HG03469 (cell line): ENCODE measurements at regions not wholly inside any gene's neighbourhood (a gene's known extent, or its start where the extent isn't known, plus 50 kb on each side); places are given as distances from the start of the nearest gene placed in this dataset.
"Not testable (repeated sequence)": the region's sequence is repeated elsewhere in the genome, so short reads cannot be mapped to it uniquely, and the experiment has no call there.

Experiments
- ATAC-seq: cut with Tn5 transposase; IDR thresholded peaks from one replicate; pipeline ENCODE4 v1.9.1; 2021; ENCODE audit warnings: mild to moderate bottlenecking, moderate library complexity, moderate number of reproducible peaks; ENCODE audit not compliant: unreplicated experiment

DNA sequence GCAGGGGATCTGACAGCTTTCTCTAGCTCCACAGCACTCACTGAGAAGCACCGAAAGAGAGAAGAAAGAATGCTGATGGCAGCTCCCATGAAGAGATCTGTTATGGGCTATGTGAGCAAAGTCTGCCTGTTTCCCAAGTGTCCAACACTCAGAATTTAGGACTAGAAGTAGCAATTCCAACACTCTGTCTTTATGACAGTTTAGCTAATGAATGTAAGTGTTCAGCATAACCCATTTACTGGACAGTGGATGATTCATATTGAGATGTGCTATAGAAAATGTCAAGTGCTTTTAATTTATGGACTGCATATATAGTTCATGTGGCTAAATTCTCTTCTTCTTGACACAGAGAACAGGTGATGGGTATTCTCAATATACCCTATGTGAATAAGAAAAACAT, 683.1 kb upstream of the ZNF608 start:
- ATAC-seq, result no peak

- ATAC-seq, result no peak
These were observed 687.0 kb upstream of the ZNF608 start for GRCh38 chr5:125433457-125433856.

DNA sequence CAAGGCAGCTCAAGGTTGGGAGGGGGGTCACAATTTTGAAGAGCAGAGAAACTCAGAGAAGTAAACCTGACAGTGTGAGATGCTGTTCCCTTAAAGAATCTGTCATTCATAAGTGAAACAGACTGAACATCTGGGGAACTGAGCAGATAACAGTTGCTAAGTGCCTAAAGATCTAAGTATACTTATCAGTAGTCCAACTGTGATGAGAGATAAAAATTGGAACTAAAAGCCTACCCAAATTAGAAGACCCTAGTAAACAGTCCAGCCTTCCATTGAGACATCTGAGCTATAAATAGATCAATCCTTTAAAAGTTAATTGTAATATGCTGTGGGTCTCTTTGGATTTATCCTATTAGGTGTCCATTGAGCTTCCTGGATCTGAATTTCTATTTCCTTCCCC, 692.8 kb upstream of the ZNF608 start:
- no peak for ATAC-seq

GRCh38 chr5:125440905-125441304, 694.5 kb upstream of the ZNF608 start:
- no peak for ATAC-seq

GRCh38 chr5:125446986-125447385, 700.5 kb upstream of the ZNF608 start:
- ATAC-seq, result no peak

DNA sequence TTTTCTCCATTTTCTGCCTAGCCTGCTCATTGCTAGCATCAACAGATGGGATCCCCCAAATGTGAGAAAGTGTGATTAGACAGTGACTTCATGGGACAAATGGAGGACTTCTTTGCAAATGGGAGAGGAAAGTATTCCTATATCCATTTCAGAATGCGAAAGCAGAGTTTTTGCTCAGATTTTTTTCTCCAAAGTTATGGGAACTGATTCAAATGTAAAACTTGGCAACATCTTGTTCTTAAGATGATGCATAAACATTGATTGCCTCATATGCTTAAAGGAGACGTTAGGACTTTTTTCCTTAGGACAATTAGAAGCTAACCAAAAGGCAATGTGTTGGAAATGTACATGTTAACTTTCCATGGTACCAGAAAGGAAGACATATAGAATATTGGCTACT, 704.3 kb upstream of the ZNF608 start:
- no peak for ATAC-seq

DNA sequence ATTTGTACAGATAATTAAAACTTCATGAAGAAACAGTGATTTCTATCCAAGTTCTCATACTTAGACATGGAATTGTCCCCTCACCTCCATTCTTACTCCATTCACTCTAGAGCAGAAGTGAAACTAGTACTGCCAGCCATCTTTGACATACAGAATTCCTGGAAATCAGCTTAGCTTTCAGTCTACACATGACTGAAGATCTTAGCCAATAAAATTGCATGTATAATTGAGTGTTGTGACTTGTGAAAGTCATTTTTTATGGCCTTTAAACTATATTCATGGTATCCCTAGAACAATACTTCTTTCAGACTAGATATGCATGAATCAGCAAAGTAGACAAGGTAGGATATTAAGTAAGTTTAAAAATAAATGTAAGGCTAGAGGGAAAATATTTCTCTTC, 705.2 kb upstream of the ZNF608 start:
- no peak for ATAC-seq

DNA sequence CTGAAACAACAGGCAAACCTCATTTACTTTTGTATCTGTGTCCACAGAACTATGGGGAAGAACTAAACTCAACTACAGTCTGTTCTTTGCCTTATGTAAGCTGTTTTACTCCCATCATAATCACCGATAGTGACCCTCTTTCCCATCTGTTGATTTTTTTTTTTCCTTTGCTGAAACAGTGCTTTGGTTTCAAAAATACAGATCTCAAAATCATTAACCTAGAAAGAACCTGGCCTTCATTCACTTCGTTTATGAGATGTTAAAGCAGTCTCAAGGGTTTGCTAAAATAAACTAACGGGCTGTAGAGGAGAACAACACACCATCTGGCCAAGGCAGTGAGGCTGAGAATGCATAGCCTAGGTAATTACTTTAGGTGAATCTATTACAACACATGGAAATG, 706.6 kb upstream of the ZNF608 start:
- ATAC-seq, result no peak

DNA sequence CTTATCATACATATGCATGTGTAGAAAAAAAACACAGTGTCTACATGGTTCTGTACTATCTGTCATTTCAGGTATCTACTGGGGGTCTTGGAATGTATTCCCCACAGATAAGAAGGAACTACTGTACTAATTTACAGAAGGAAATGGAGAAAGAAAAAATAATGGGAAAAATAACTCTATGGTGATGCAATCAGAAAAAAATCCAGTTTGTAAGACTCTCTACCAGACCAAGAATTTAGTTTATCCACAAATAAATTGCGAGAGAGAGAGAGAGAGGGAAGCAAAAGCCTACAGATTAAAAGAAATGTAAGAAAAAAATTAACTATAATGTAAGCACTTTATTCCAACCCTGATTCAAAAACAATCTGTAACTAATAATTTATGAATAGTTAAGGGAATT, 708.6 kb upstream of the ZNF608 start:
- ATAC-seq, result no peak

DNA sequence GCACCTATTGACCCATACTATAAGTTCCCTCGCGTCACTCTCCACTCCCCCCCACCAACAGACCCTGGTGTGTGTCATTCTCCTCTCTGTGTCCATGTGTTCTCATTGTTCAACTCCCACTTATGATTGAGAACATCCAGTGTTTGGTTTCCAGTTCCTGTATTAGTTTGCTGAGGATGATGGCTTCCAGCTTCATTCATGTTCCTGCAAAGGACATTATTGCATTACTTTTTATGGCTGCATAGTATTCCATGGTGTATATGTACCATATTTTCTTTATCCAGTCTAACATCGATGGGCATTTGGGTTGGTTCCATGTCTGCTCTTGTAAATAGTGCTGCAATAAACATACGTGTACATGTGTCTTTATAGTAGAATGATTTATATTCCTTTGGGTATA, 709.6 kb upstream of the ZNF608 start:
- not testable (repeated sequence) for ATAC-seq

- ATAC-seq, result no peak
These were observed 711.2 kb upstream of the ZNF608 start for GRCh38 chr5:125457617-125458016.

- not testable (repeated sequence) for ATAC-seq
These were observed 712.5 kb upstream of the ZNF608 start for GRCh38 chr5:125458949-125459348.

DNA sequence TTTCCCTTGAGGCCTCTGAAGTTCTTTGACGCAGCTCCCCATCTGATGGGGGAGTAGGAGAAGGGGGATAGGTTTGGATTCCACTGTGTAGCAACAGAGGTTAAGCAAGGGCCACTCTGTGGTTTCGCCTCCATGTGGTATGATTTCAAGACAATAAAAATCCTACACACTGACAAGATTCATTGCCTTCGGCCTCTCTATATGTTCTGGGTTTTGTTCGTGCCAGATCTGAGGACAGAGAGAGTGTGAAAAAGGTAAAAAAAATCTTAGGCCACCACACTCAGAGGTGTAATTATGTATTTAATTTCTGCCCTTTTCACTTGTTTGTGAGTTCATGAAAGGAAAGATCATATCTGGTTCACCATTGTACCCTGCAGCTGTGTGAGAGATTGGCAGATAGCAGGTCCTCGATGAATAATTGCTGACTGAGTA, 715.2 kb upstream of the ZNF608 start:
- ATAC-seq, result no peak

DNA sequence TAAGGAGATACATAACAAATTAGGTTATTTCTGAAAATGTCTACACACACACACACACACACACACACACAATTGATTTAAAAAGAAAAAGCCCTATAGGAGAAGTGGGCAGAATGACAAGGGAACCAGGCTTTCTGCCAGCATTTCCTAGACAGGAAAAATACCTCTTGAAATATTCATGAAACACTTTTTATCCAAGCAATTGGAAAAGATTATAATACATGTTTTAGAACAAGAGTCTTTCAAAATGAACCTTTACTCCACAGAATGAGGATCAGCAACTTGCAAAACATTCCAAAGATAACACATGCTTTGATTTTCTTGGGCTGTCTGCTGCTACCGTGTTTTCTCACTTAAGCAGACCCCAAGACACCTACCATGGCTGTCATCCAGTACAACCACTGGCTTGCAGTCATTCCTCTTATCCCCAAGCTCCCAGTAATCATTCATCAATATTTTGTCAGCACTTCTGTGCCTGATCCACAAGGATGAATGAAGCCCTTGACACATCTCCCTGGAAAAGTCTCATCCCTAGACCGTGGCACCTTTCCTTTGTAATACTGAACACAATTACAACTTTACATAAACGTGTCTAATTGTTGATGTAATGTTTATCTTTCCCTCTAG, 717.1 kb upstream of the ZNF608 start:
- no peak for ATAC-seq

DNA sequence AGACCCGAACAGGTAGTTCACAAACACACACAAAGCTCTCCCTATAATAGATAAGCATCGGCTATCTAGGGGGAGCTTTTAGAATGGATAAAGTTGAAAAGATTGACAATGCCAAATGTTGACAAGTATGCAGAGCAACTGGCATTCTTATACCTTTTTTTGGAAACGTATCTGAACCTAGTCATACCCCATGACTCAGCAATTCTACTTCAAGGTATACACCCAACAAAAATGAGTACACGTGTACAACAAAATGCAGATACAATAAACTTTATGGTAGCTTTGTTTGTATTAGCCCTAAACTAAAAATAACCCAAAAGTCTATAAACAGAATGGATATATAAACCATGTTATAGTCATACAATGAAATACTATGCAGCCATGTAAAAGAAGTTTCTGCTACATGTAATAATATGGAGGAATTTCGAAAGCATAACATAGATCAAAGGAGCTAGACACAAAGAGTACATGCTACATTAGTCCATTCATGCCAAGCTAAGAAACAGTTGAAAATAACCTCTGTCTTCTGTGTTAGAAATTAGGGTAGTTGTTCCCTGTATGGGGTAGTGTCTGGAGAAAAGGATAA, 718.5 kb upstream of the ZNF608 start:
- no peak for ATAC-seq

DNA sequence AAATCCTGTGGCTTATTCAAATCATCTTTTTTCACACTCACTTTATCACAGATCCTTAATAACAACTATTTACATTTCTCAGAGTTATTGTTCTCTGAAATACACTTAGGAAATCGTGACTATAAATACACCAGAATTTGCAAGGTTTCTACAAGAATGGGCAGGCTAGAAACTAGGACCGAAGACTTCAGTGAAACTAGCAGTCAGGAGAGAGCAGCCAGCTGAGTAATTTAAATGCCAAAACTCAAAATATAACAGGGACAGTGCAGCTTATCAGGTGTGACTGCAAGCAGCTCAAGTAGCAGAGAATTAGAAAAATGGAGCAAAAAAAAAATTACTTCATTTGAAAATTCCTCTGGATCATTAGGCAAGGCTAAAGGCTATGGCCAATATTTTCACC, 719.3 kb upstream of the ZNF608 start:
- no peak for ATAC-seq

- ATAC-seq, result no peak
These were observed 720.8 kb upstream of the ZNF608 start for GRCh38 chr5:125467222-125467621.

DNA sequence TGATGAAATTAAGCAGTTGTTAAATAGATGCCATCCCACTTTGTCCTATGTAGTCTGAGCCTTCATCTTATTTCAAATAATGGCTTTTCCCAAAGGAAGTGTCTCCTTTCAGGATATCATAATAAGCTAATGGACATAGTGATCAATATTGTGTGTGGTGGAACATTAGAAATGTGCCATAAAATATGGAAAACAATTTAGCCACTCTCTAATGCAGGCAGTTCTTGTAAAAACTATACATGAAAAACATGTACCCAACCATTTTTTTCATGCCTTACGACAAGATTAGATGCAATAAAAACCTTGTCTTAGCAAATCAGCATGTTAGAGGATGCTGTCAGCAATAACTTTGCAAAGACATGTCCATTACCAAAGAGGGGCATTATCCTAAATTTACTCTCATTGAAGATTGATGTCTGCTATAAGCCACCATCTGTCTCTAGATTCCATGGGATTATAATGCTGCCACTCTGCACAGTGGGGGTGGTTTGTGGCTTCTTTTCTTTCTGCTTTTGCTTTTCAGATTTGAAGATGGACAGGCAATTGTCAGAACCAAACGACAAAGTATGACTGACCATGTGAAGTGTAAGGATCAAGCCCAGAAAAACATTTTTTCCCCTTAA, 724.0 kb upstream of the ZNF608 start:
- ATAC-seq, result no peak

- no peak for ATAC-seq
These were observed 730.6 kb upstream of the ZNF608 start for GRCh38 chr5:125476901-125477585.

DNA sequence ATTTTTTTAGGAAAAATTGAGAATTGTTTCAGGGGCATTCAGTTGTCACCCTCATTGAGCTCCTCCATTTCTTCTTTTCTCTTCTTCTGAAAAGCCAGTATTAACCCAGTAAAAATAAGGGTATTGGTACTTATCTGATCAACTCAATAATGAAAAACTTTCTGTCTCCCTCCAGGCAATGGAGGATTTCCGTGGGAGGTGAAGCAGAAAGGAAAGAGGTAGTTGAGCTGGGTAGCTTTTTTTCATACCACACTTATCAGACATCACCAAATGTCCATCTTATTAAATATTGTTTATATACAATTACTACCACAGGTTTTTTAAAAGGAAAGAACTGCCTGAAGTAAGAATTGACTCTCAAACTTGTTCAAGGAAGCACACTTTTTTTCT, 731.1 kb upstream of the ZNF608 start:
- ATAC-seq, result no peak

- no peak for ATAC-seq
These were observed 732.2 kb upstream of the ZNF608 start for GRCh38 chr5:125478599-125478998.

DNA sequence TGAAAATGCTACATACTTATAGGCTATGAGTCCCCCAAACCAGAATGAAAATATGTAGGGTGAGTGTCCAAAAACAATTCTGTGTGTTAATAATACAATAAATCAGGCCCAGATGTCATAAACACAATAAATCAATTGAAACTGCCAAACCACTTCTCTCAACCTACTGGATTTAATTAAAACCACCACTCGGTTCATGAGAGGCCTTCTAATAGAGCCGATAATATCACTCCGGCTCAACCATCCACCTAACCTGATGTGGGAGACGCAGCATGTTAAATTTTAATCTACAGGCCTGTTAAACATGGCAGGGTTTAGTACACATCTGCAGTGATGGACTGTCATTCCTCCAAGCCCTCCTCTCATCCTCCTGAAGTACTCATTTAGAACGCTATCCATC, 734.5 kb upstream of the ZNF608 start:
- ATAC-seq, result no peak
